PC-9 (cell line): ENCODE measurements at regions not wholly inside any gene's neighbourhood (a gene's known extent, or its start where the extent isn't known, plus 50 kb on each side); places are given as distances from the start of the nearest gene placed in this dataset.
A peak's percentile ranks its signal among the peaks of the same experiment; 100 is the strongest.
"Not testable (repeated sequence)": the region's sequence is repeated elsewhere in the genome, so short reads cannot be mapped to it uniquely, and the experiment has no call there.

ENCODE experiments used
- BruUV-seq: library from RNA; stranded (reverse); fragments of 400-500 nt; replicated peaks from 2 replicates; lab custom pipeline; 2021; lab: Mats Ljungman, UMichigan
- CTCF ChIA-PET: fragments of 300-600 bp; sonication (Branson Sonifier 250); formaldehyde crosslinking; loops from one replicate; lab custom pipeline; 2022; ENCODE audit warnings: antibody characterized with exemption; lab: Charles Lee
- POLR2A ChIA-PET: fragments of 300-600 bp; sonication (Branson Sonifier 250); formaldehyde crosslinking; loops from one replicate; lab custom pipeline; 2022; ENCODE audit warnings: antibody characterized with exemption; ENCODE audit not compliant: unreplicated experiment; lab: Charles Lee
- DNase-seq, 2 experiments: peaks; one replicate each; pipeline versions ENCODE4 v3.0.0 to v3.0.0-alpha.2; 2015 to 2022; ENCODE audit warnings: mixed read lengths in 1 of 2
- H2AFZ ChIP-seq: fragments of 200-600 bp; sonication (generic); 2 replicates; pipeline ENCODE4 v1.8.1; 2017; ENCODE audit warnings: antibody characterized with exemption
- H3F3A ChIP-seq: fragments of 200-600 bp; sonication (generic); 2 replicates; pipeline ENCODE4 v1.8.1; 2017; ENCODE audit warnings: antibody characterized with exemption, mild to moderate bottlenecking, low read depth; ENCODE audit not compliant: insufficient read depth
- H3K27ac ChIP-seq: fragments of 200-600 bp; sonication (generic); 2 replicates; pipeline ENCODE4 v1.6.1; 2016; ENCODE audit warnings: mixed run types
- H3K27me3 ChIP-seq: fragments of 200-600 bp; sonication (generic); 2 replicates; pipeline ENCODE4 v1.6.1; 2016; ENCODE audit warnings: low read depth, mixed run types; ENCODE audit not compliant: insufficient read depth
- H3K36me3 ChIP-seq: fragments of 200-600 bp; sonication (generic); 2 replicates; pipeline ENCODE4 v1.6.1; 2016; ENCODE audit warnings: low read depth, mixed run types
- H3K4me1 ChIP-seq: fragments of 200-600 bp; sonication (generic); replicated peaks from 2 replicates; pipeline ENCODE4 v1.6.1; 2016; ENCODE audit warnings: mixed run types; ENCODE audit not compliant: insufficient read depth
- H3K4me2 ChIP-seq: fragments of 200-600 bp; sonication (generic); 2 replicates; pipeline ENCODE4 v1.6.1; 2017; ENCODE audit warnings: mixed run types
- H3K4me3 ChIP-seq: fragments of 200-600 bp; sonication (generic); 2 replicates; pipeline ENCODE4 v1.6.1; 2016; ENCODE audit warnings: mixed run types
- H3K79me2 ChIP-seq: fragments of 200-600 bp; sonication (generic); 2 replicates; pipeline ENCODE4 v1.6.1; 2017; ENCODE audit warnings: low read depth, mixed run types
- H3K9me2 ChIP-seq: fragments of 200-600 bp; sonication (generic); 2 replicates; pipeline ENCODE4 v1.8.1; 2017; ENCODE audit warnings: mild to moderate bottlenecking; ENCODE audit not compliant: insufficient read depth
- H3K9me3 ChIP-seq: fragments of 200-600 bp; sonication (generic); 2 replicates; pipeline ENCODE4 v1.8.1; 2016; ENCODE audit warnings: low read depth; ENCODE audit not compliant: insufficient read depth
- H4K20me1 ChIP-seq: fragments of 200-600 bp; sonication (generic); 2 replicates; pipeline ENCODE4 v1.8.1; 2017; ENCODE audit not compliant: insufficient read depth
- CTCF ChIP-seq: fragments of 200-600 bp; sonication (generic); conservative IDR thresholded peaks from 2 replicates; pipeline ENCODE4 v1.6.1; 2017; ENCODE audit warnings: mixed run types, antibody characterized with exemption, mild to moderate bottlenecking, moderate library complexity
- EZH2 ChIP-seq: fragments of 200-600 bp; sonication (generic); IDR thresholded peaks from 2 replicates; pipeline ENCODE4 v1.8.0; 2017; ENCODE audit warnings: antibody characterized with exemption, low read depth
- intact Hi-C: fragments of 100-400 bp; cut with micrococcal nuclease; formaldehyde crosslinking; loops from one replicate; pipeline ENCODE4 v1.10.0; 2022; ENCODE audit not compliant: unreplicated experiment

GRCh38 chr3:180430896-180431295, 171.1 kb upstream of the TTC14 start:
- POLR2A ChIA-PET: no interaction called here
- Histone ChIP-seq H3K4me2 (no peak overlapping the region), H3K27ac (no peak overlapping the region)

GRCh38 chr3:180433152-180433551, 168.8 kb upstream of the TTC14 start:
- TF ChIP-seq CTCF (no peak), EZH2 (no peak)
- no peaks in the 10 kb centered on the region for H3K36me3 ChIP-seq
- H4K20me1 ChIP-seq: no peaks in the 10 kb centered on the region; the same call in 1 of the 2 replicates
- peaks cover 11% of the 10 kb centered on the region; the same call in 1 of the 2 replicates for H3K4me1 ChIP-seq
- no peaks in the 10 kb centered on the region for H3K27me3 ChIP-seq
- H3K4me3 ChIP-seq: no peak overlapping the region
- BruUV-seq: no TSS peak
- H3K27ac ChIP-seq: no peak overlapping the region
- ChIA-PET POLR2A (no interaction called here), CTCF (no interaction called here)
- intact Hi-C loops: no loop called here
- peak in 1 of 2 experiments; percentile 46 for DNase-seq
- H3K79me2 ChIP-seq: no peaks in the 10 kb centered on the region
- no peaks in the 10 kb centered on the region for H3F3A ChIP-seq
- H3K9me2 ChIP-seq: no peaks in the 10 kb centered on the region; the same call in 1 of the 2 replicates
- no peak overlapping the region for H2AFZ ChIP-seq
- no peak overlapping the region; the same call in 1 of the 2 replicates for H3K4me2 ChIP-seq
- H3K9me3 ChIP-seq: peaks cover 4% of the 10 kb centered on the region; the same call in 1 of the 2 replicates

More at GRCh38 chr3:180430896-180431295, 171.1 kb upstream of the TTC14 start:
- Histone ChIP-seq H2AFZ (0 out of 2 replicates have a peak overlapping the region, but pooled peaks have one; percentile 4), H3K27me3 (no peaks in the 10 kb centered on the region), H3K79me2 (no peaks in the 10 kb centered on the region), H3F3A (no peaks in the 10 kb centered on the region), H3K36me3 (no peaks in the 10 kb centered on the region), H3K4me3 (no peak overlapping the region), H4K20me1 (no peaks in the 10 kb centered on the region; the same call in 1 of the 2 replicates), H3K9me2 (no peaks in the 10 kb centered on the region; the same call in 1 of the 2 replicates), H3K4me1 (peaks cover 11% of the 10 kb centered on the region; the same call in 1 of the 2 replicates), H3K9me3 (peaks cover 4% of the 10 kb centered on the region; the same call in 1 of the 2 replicates)
- TF ChIP-seq CTCF: no peak
- TF ChIP-seq EZH2: no peak
- DNase-seq: no peak
- intact Hi-C loops: no loop called here
- CTCF ChIA-PET: no interaction called here
- BruUV-seq: no TSS peak

- Histone ChIP-seq H3K9me3 (peaks cover 6% of the 10 kb centered on the region; the same call in 1 of the 2 replicates), H3K4me2 (no peak overlapping the region), H3F3A (no peaks in the 10 kb centered on the region), H3K79me2 (no peaks in the 10 kb centered on the region), H2AFZ (no peak overlapping the region), H3K4me1 (no peaks in the 10 kb centered on the region), H3K36me3 (no peaks in the 10 kb centered on the region), H3K9me2 (no peaks in the 10 kb centered on the region), H4K20me1 (no peaks in the 10 kb centered on the region), H3K27me3 (no peaks in the 10 kb centered on the region), H3K4me3 (no peak overlapping the region), H3K27ac (no peak overlapping the region)
- TF ChIP-seq EZH2 (no peak), CTCF (no peak)
- ChIA-PET CTCF (no interaction called here), POLR2A (no interaction called here)
- BruUV-seq: no TSS peak
- no peak for DNase-seq
- intact Hi-C loops: no loop called here
Observed at GRCh38 chr3:180447136-180447535, 154.8 kb upstream of the TTC14 start.

- CTCF ChIA-PET, POLR2A ChIA-PET, intact Hi-C loops, BruUV-seq, H3K27ac ChIP-seq, DNase-seq, H3K9me2 ChIP-seq, H3F3A ChIP-seq, H3K36me3 ChIP-seq, H4K20me1 ChIP-seq, H3K4me1 ChIP-seq, H3K4me3 ChIP-seq, H3K79me2 ChIP-seq, H3K9me3 ChIP-seq, H3K27me3 ChIP-seq: not testable (repeated sequence)
- Histone ChIP-seq H3K4me2 (peak overlapping the region; percentile 42; the same call in 1 of the 2 replicates), H2AFZ (0 out of 2 replicates have a peak overlapping the region, but pooled peaks have one; percentile 0)
Observed at GRCh38 chr3:180448407-180448806, 153.6 kb upstream of the TTC14 start.
